GM21528 (cell line): ENCODE measurements at regions not wholly inside any gene's neighbourhood (a gene's known extent, or its start where the extent isn't known, plus 50 kb on each side); places are given as distances from the start of the nearest gene placed in this dataset.

Experiments used
- ATAC-seq: cut with Tn5 transposase; IDR thresholded peaks from one replicate; pipeline ENCODE4 v1.9.1; 2021; ENCODE audit warnings: mild to moderate bottlenecking, moderate library complexity; ENCODE audit not compliant: unreplicated experiment, low FRiP score

DNA sequence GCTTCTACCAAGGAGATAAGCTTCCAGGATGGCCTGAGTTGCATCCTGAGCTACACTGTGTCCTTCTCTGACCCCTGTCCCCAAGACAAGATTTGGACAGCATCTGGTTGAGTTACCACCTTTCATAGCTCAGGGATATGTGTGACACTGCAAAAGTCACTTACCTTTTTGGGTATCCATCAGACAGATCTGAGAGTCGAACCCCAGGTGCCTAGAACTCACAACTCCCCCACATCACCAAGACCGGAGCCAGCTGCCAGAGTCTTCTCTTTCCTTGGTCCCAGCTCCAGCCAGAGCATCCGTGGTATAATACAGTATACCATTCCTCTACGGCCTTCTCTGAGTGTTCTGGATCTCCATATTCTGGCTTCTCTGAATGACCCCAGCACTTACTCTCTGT, 133.0 kb downstream of the CD83 start:
- ATAC-seq = no peak

DNA sequence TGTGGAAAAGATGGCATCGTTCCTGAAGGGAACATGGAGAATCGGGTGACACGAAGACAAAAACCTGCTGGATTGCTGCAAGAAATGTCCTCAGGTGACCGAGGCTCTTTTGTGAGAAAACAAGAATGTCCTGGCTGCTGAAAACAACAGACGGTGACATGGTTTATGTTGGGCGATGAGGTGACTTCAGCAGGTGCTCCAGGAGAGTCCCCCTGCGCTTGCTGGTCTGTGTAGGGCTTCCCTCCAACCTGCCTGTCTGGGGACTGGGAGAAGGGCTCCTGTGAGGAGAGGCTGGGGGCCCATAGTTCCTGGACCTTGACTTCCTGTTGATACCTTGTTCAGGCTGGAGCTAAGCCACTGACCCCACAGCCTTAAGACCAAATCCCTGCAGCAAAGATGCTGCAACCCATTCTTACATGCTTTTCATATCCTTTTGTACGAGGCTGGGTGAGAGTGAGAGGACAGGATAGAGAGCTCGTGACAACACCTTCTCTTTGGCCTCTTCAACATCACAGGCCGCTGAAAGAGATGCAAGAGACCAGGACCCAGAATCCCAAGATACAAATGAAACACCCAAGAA, 134.8 kb downstream of the CD83 start:
- ATAC-seq = no peak

DNA sequence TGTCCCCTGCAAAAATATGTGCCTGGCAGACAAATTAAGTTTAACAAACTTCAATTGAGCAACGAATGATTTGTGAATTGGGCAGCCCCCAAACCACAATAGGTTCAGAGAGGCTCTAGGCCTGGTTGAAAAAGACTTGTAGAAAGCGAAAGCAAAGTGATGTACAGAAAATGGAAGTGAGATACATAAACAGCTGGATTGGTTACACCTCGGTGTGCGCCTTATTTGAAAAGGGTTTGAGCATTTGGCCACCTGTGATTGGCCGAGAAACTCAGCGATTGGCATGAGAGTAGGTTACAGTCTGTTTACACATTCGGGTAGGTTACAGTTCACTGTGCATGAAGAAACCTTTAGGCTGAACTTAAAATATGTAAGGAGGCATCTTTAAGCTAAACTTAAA, 136.9 kb downstream of the CD83 start:
- peak; percentile 94 for ATAC-seq

DNA sequence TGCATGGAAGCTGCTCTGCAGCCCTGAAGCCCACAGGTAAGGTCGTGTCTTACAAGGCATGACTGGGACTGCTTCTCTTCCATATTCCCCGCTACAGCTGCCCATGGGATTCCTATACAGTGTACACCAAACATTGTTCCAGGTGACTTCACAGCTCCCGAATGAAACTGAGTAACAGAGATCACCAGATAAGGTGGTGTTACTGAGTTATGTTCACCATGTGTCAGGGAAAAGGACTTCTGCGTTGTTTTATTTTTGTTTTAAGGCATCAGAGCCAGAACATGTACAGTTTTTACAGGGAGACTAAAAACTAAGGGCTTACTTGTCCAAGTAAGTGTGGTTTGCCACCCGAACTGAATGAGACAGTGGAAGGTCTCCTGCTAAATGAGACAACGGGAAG, 138.3 kb downstream of the CD83 start:
- ATAC-seq = no peak

DNA sequence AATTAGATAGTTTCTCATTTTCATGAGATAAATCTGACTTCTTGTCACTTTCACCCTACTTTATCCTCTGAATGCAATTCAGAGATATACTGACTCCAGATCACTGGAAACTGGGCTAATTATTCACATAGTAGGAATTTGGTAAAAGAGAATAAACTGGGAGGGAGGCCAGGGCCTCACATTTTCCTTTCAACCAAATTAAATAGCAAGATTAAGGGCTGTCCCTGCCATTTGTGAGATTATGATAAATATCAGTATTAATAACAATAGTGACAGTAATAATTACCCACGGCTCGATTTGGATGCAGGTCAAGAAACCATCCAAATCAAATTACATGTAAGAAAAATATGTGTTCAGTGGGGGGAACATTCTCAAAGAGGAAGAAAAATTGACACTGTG, 140.5 kb downstream of the CD83 start:
- no peak for ATAC-seq

DNA sequence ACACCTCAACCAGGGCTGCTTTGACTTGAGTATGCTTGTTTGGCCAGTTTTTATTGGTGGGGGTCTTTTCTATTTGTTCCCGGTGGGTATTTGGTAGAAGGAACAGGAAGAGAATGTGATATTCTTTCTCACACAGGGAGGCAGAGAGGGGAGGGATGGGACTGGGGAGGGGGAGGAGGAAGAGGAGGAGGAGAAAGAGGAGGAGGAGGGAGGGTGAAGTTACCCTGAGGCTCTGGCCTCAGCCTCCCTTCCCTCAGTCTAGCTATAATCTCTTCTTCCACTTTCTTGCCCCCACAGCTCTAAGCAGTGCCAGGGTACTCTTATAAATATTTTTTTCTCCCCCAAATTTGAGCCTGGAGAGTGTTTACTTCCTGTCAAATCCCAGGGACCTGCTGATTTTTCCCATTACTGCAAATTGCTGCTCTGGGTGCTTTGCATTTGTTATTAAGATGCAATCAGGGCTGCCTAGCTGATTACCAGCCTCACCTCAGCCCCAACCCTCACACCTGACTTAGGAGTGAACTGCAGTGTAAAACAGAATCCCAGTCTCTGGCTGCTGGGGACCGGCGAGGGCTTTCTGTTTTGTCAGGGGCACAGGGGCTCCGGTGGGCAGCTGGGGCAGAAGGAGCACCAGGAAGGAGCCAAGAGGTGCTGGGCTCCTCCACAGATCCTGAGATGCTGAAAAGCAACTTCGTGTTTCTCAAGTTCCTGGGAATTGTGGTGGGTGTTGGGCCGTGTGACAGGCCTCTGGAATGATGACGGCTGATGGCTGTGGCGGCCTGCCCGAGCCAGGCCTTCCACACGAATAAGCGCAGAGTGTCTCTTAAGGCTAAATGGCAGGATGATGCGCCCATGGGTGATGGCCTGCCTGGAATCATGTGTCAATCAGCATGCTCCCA, 141.4 kb downstream of the CD83 start:
- no peak for ATAC-seq

DNA sequence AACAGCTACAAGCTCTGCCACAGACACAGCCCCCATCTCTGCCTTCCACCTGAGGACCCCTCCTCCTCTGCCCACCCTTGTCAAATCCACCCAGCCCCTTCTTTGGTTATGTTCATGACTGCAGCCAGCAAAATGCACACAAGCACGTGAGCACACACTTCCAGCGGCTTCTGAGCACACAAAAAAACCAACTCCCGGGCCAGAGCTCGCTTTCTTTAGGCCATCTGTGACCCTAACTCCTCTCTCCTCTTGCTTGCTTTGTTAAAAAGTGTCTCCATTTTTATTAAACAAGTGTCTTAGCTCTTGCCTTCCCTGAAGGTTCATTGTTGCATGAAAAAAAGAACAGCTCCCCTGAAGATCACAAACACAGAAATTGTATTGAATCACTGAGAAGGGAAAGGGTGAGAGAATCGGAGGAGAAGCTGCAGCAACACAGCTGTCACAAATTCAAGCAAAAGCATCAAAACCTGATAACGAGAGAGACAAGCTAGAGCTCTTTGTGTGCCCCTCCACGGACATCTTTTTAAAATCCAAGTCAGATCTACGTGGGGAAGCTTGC, 142.1 kb downstream of the CD83 start:
- no peak for ATAC-seq

DNA sequence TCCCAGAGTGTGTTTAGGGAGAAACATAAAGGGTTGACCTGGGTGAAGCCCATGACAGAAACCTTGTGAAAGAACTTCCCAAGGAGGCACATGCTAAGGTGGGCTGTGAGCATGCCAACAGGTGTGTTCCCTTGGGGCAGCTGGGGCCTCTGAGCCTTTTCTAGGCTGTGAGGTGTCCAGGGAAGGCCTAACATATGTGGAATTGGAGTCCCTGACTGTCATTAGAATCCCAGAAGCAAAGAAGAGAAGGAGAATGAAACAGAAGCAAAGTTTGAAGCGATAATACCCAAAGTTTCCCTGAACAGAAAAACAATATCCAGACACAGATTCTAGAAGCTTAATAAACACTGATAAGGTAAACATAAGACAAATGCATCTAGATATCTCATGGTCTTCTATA, 143.3 kb downstream of the CD83 start:
- no peak for ATAC-seq

DNA sequence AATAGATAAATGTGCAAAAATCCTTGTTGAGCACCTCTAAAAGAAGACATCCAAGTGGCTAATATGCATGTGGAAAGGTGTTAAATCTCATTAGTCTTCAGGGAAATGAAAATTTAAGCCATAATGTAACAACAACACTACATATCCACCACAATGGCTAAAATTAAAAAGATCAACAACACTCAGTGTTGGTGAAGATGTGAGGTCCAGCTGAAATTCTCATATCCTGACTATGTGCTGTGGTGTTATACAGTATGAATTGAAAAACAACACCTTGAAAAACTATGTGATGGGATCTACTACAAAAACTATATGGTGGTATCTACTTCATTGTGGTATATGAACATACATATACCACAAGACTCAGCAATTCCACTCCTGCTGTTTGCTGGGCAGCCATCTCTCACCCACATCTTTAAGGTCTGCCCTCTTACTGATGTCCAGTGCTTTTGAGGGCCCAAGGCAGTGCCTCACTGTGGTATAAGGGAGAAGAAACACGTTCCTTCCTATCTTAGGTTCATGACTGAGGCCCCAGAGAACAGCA, 146.4 kb downstream of the CD83 start:
- no peak for ATAC-seq

DNA sequence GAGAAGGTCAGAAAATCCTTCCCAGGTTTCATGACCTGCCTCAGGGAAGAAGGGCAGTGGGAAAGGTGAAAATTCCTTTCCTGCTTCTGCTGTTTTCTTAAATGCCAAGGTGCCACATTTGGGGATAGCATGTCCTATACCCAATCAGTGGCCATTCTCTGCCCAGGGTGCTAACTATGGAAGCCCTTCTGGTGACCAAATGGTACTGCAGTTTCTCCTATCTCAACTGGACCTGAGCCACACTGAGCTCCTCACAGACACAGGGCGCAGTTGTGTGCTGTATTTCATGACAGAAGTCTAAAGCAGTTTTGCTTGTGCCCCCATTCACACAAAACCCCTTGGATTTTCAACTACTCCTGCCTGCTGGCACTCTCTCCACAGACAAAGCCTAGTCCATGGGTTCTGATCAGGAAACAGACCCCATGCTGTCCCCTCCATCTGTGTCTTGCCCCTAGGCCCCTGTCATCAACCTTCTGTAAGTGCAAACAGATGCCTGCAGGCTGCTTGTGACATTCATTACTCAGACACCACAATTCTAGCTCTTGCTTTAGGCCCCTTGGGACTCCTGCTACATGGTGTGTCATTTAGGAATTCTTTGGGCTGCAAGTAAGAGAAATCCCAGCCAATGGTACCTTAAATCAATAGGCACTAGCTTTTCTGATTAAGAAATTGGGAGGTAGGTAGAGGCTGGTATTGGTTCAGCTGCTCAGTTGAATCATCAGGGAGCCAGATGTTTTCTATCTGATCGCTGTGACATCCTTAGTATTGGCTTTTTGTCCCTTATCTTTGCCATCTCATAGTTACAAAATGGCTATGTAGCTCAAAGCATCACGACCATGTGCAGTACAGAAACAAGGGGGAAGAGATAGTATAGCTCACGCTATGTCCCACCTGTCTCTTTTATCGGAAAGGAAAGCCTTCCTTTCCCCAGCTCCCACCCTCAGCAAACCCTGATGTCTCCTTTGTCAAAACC, 147.8 kb downstream of the CD83 start:
- ATAC-seq = no peak

DNA sequence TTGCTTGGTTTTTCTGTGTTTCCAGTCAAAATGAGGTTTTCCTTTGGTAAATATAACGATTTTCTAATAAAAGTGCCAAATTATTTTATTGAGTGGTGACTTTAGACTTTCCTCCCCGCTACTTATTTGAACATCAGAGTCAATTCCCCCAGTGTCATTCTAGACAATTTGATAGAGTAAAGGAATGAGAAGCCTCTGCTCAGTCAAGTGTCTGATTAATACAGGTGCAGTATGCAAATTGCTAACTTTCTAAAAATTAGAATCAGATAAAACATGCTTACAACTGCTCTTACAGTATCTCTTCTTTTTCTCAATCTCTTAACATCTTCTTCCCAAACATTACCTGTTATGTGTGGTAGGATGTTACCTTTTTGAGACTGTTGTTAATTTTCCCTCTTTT, 148.7 kb downstream of the CD83 start:
- no peak for ATAC-seq

DNA sequence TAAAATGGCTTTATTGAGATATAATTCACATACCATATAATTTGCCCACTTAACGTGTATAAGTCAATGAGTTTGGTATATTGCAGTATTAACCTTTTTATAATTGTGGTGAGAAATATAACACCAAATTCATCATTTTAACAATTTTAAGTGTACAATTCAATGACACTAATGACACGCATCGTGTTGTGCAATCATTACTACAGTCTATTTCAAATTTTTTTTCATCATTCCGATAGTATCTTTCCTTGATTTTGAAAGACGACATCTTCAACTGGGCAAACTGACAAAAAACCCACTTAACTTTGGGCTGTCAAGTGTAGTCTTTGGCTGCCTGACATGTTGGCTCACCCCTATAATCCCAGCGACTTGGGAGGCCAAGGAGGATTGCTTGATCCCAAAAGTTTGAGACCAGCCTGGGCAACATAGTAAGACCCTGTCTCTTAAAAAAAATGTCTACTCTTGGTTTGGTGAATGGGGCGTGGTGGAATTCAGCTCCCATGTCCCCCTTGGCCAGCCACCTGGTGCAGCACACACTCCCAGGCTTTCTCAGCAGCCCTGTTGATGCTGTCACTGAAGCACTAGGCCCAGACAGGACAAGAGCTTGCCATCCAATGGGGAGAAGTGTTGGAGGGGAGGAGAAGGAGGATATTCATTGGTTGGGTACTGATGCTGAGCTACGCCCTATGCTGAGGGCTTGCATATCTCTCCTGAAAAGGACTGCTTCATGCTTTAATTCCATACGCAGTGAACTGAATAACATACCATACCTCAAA, 150.5 kb downstream of the CD83 start:
- no peak for ATAC-seq

DNA sequence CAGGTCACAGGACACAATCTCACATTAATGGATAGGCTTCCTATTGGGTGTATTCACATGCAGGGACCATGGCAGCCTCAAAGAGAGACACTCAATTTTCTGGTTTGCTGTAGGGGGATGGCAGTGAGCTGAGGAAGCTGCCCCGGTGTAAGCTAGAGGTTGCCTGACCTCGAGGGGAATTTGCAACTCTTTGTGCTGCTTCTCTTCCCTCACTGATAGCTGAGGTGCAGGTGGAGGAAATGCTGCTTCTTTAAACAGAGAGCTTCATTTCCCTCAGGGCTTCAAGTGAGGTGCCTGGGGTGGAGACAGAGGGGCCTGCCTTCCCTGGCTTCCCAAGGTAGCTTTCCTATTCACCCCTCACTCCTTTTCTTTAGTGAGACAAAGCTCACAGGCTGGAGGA, 151.9 kb downstream of the CD83 start:
- no peak for ATAC-seq

DNA sequence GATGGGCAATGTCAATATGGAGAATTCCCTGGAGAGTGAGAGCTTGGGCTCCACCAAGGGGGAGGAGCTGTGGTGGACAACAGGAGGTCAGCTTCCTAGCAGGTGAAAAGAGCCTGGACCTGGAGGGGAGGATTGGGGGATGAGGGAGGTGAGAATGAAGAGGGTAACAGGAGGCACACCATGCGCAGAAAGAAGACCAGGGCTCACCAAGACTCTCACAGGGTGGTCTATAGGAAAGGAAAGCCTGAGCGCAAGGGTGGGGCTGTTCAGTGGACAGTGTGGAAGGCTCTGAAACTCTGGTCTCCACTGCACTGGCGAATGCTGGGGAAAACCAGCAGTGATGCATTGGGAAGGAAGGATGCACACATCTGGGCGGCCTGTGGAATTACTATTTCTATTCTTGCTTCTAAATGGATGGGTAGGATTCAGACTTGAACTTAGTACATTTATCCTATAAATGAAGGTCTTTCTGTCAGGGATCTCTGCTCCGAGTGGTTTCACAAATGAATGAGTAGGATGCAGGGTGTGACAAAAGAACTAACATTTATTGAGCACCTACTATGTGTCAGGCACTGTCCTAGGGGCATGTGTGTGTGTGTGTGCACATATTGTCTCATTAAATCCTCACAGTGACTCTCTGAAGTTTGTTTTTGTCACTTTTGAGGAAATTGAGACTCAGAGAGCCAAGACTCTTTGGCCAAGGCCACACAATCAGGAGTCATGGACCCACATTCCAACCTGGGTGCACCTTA, 152.7 kb downstream of the CD83 start:
- no peak for ATAC-seq

DNA sequence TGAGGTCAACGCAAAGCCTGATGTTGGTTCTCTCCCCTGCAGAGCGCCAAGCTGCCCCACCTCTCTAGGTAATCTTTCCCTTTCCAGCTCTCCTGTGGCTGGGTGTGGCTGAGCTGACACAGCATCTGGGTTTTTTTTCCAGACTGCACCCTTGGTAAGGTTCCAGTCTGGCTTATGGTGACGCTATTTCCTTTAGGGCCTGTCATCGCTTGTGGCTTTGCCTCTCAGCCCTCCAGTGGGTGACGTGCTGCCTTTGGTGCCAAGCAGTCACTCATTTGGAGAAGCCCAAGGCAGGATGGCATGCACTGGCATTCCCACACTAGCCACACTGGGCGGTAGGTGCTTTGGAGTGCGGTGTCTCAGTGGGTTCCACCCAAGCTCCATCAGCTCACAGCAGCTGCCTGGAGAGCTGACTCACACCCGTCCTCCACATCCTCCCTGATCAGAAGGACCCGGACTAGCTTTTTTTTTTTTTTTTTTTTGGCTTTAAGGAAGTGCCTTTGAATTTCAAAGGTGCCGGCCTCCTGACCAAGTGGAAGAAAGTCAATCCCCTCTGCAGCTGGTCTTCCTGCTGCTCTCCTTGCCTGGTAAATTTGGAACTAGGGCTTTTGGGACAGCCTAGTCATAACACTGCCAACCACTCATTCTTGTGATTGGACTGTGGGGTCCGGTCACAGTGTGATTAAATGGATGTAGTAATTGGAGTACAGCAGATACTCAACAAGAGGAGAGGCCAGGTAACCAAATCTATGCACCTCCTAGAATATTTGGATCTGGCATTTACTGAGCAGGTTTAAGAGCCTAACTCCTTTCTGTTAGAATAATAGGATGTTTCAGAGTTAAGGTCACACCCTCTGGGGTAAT, 153.6 kb downstream of the CD83 start:
- no peak for ATAC-seq

DNA sequence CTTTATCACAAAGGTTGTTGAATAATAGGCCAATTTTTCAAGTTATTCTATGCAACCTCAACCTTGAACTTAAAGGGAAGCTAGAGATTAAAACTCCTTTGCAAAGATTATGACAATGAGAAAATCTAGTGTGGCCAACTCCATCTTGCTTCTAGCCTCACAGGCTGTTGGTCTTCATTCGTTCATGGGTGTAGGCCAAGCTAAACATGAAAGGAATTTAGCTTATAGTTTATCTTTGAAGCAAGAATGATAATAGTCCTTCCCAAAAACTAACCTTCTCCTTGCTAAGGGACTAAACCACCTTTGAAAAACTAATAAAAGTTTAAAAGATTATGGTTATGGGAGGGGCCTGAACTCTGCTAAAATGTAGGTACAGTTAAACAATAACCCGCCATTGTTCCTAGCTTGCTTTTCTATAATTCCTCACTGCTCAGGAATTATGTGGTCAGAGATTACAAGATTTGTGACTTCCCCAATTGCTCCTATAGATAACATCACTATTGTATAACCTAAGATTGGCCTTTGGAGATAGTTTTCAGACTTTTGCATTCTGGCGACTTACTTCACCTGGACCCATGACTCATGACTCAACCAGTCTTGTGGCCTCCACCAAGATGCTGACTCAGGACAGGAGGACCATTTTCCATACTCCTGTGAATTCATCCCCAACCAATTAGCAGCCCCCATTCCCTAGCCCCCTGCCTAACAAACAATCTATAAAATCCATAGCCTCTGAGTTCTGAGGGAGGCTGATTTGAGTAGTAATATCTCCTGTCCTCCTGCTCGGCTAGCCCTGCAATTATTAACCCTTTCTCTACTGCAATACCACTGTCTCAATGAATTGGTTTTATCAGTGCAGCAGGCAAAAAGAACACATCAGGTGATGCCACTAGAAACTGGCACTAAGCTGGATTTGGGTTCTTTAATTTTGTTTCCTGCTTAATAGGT, 154.5 kb downstream of the CD83 start:
- no peak for ATAC-seq

DNA sequence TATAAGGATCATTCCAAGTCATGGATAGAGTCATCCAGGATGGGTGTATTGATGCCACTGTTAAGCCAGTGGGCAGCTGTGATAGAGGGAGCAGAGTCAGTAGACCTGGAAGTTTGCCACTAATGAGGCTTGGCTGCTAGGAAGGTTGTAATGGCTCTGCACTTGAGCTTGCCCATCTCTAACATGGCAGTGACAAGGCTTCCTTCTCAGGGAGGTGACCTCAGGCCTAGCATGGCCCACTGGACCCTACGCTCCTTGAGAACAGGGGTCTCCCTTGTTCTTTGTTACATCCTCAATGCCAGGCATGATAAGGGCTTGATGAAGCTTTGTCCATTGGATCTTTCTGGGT, 155.1 kb downstream of the CD83 start:
- no peak for ATAC-seq
